GM18498 (cell line): ENCODE measurements at regions not wholly inside any gene's neighbourhood (a gene's known extent, or its start where the extent isn't known, plus 50 kb on each side); places are given as distances from the start of the nearest gene placed in this dataset.
A peak's percentile ranks its signal among the peaks of the same experiment; 100 is the strongest.

ENCODE experiments used
- ATAC-seq: cut with Tn5 transposase; IDR thresholded peaks from one replicate; pipeline ENCODE4 v1.9.1; 2021; ENCODE audit warnings: mild to moderate bottlenecking, moderate library complexity; ENCODE audit not compliant: unreplicated experiment

DNA sequence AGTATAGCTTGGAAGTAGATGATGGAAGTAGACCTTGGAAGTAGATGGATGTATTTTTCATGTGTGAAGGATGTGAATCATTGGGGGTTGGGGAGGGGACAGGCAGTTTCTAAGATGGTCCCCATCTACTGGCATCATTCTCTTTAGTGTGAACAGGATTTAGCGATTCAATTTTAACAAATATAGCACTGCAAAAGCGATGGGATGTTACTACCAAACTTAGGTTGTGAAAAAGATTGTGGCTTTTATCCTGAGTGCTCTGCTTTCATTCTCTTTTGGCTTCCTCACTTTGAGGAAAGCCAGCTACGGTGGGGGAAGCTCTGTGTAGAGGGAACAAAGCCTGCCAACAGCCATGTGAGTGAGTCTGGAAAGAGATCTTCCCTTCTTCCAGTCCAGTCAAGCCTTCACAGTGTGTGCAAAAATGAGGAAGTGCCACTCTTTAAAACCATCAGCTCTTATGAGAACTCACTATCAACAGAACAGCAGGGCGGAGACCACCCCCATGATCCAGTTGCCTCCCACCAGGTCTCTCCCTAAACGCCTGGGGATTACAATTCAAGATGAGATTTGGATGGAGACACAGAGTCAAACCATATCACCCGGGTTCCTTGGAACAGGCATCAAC lies 441.4 kb downstream of the SH3GL2 start:
- ATAC-seq: no peak

DNA sequence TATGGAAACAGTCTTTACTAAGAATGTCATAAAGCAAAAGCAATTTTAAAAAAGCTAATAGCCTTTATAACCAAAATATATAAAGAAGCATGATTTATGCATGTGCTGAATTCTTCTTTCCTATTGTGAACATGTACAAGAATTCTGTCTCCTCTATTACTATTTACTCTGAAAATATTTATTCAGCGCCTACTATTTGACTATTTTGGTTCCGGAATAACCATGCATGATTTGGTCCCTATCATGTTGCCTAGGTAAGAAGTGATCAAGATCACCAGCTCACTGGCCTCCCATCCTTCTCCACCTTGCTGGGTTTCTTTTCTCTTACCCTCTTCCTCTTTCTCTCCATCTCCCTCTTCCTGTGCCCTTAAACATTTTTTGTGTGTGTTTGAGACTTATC lies 443.8 kb downstream of the SH3GL2 start:
- ATAC-seq: no peak

- no peak for ATAC-seq
Observed at GRCh38 chr9:18023332-18023731, 444.5 kb downstream of the SH3GL2 start.

DNA sequence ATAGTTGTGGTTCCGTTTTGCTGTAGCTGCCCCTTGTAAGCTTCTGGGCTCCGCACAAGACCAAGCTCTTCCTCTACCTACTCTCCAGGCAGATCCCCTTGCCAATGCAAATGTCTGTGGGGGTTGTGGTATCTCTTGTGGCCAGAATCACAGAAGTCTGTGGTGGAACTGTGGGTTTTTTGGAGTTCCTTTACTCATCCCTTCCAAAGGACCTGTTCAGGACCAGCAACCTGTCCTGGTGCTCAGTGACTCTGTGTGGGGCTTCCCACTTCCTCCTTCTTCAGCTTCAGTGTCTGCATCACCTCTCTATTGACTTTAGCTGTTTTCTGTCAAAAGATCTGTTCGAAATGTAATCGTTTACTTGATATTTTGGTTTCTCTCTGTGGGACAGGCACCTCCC lies 441.3 kb upstream of the ADAMTSL1 start:
- ATAC-seq: no peak

GRCh38 chr9:18036422-18037187 lies 437.3 kb upstream of the ADAMTSL1 start:
- ATAC-seq: no peak

DNA sequence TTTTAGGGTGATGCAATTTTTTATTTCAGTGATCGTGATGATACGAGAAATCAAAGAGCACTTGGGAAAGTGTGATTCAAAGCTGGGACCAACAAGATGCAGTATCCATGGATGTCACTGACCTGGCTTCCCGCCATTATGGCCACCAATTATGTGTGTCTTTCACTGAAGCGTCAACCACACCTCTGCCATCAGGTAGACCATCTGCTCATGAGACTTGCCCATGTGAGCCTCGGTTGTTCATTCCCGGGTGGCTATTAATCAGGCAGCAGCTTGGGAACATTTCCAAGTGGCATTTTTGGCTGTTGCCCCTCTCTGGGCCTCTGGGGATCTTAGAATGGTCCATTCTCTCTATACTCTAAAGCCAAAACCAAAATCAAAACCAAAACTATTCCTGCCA lies 436.0 kb upstream of the ADAMTSL1 start:
- ATAC-seq: no peak

DNA sequence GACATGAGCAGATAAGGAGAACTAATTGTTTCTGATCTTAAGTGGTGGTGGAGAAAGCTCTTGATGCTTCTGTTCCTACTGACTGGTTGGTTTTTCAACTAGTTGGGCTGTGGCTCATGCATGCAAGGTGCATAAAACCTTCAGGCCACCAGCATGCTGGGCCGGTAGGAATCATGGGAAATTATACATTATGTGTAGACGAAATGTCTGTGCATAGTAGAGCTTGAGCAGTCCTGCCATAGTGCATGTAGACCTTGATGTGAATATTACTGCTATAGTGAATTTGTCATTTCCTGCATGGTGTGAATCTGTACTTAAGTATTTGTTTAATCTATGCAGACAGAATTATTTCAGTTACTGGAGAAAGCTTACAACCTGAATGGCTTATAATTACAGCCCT lies 433.6 kb upstream of the ADAMTSL1 start:
- no peak for ATAC-seq

DNA sequence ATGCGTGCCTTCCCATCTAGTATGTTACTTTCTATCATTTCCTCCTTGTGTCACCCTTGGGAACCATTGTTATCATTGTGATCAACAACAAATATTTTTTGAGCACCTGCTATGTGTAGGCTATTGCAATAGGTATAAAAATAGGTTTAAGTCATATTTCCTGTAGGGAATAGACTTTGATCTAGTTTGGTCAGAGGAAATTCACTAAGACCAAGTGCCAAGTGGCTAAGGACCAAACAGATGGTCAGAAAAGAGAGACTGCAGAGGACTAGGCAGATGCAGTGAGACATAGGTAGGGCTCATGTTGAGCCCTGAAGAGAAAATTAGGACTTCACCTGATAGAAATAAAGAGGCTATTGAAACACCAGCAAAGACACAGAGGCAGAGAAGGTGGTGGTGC lies 430.0 kb upstream of the ADAMTSL1 start:
- no peak for ATAC-seq

GRCh38 chr9:18045326-18045725 lies 428.6 kb upstream of the ADAMTSL1 start:
- ATAC-seq: no peak

DNA sequence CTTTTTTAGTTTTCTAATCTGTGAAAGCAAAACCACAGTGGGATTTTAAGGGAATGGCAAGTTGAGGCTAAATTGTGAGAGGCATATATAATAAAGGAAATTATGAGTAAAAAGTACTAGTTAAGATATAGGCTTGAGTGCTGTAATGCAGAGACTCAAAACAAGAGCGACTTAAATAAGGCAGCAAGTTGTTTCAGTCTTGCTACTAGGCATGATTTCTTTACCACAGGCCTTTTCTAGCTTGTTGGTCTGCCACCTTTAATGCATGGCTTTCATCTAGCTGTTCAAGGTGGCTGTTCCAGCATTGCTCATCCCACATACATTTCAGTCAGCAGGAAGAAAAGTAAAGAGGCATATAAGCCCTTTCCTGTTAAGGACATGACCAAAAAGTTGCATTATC lies 427.9 kb upstream of the ADAMTSL1 start:
- no peak for ATAC-seq

- ATAC-seq: no peak
Observed at GRCh38 chr9:18051638-18052037, 422.3 kb upstream of the ADAMTSL1 start.

GRCh38 chr9:18052060-18052459 lies 421.9 kb upstream of the ADAMTSL1 start:
- ATAC-seq: no peak

DNA sequence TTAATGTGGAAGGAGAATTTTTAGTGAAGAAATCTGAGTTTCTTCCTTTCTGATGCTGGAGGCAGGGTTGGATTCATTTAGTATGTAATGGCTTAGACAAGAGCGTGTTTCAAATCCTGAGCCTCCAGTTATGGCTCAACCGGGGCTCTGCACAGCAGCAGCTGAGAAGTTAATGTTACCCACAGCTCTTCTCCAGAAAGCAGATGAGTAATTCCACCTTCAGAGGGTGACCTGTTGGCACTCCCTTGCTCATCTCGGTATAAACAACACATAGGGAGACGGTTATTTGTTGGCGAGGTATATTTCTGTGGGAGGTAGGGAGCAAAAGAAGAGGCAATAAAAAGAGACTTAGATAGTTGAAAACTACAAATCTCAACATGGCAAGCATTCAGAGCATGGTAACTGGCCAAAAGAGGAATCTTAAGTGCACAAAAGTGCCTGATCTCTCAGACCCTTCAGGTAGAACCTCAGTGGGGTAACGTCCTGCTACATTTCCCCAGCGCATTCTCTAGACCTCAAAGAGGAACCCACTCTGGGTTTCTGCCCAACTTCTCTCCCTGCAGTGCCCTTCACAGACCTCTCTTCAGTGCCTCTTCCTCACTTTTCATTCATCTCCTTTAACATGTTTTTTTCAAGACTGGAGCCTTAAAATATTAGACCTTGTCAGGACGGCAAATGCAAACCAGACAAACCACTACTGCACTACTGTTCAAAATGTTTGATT lies 417.5 kb upstream of the ADAMTSL1 start:
- ATAC-seq: peak; percentile 9

DNA sequence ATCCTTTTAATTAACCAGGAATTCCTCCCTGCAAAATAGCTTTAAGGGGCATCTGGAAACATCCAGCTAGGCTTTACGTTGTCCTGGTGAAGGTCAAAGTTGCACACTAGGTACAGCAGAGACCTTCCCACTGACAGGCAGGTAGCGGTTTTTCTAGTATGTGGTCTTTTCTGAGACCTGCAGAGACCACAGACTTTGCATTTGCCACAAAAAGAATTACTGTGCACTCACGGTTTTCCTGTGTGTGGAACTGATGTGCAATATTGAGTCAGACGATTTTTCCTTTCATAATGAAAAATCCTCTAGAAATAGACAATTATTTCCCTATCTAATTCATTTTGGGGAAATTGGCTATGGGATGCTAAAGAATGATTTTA lies 417.0 kb upstream of the ADAMTSL1 start:
- ATAC-seq: peak; percentile 98

GRCh38 chr9:18058564-18059442 lies 415.1 kb upstream of the ADAMTSL1 start:
- ATAC-seq: no peak

DNA sequence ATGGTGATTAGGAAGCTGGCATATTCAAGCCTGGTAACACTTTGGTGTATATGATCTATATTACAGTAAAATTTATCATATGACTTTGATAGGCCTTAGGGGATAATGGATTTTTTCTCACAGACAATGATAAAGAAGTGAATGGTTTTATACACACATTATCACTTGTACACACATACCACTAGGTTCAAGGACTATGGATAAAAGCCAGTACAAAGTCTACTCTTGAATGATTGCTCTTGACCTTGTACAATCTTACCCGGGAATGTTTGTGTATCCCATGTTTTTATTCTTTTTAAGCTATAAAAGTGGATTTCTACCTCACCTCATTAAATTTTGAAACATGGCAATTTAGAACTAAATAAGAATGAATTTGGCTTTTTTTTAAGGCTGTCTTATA lies 414.5 kb upstream of the ADAMTSL1 start:
- no peak for ATAC-seq

GRCh38 chr9:18060269-18060934 lies 413.6 kb upstream of the ADAMTSL1 start:
- no peak for ATAC-seq

- no peak for ATAC-seq
Observed at GRCh38 chr9:18061332-18061731, 412.6 kb upstream of the ADAMTSL1 start.

DNA sequence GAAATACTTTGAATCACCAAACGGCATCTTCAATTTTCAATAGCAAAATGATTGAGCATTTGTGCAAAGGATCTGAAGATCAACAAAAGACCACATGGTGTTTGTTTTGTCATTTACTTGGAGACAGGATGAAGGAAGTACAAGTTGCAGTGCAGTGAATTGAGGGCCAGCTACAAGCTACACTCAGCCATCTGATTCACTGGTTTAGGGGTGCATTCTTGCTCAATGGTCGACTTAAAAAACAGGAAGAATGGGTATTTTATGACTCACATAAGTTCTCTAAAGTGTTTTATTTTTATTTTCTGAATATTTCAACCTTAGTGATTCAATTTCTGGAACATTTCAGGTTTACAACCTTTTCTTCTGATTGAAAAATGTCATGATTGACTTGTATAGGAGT lies 412.1 kb upstream of the ADAMTSL1 start:
- ATAC-seq: no peak

GRCh38 chr9:18063856-18064390 lies 410.0 kb upstream of the ADAMTSL1 start:
- ATAC-seq: no peak
